ENCODE measurements at regions not wholly inside any gene's neighbourhood (a gene's known extent, or its start where the extent isn't known, plus 50 kb on each side); places are given as distances from the start of the nearest gene placed in this dataset.
"Not testable (repeated sequence)": the region's sequence is repeated elsewhere in the genome, so short reads cannot be mapped to it uniquely, and the experiment has no call there.

DNA sequence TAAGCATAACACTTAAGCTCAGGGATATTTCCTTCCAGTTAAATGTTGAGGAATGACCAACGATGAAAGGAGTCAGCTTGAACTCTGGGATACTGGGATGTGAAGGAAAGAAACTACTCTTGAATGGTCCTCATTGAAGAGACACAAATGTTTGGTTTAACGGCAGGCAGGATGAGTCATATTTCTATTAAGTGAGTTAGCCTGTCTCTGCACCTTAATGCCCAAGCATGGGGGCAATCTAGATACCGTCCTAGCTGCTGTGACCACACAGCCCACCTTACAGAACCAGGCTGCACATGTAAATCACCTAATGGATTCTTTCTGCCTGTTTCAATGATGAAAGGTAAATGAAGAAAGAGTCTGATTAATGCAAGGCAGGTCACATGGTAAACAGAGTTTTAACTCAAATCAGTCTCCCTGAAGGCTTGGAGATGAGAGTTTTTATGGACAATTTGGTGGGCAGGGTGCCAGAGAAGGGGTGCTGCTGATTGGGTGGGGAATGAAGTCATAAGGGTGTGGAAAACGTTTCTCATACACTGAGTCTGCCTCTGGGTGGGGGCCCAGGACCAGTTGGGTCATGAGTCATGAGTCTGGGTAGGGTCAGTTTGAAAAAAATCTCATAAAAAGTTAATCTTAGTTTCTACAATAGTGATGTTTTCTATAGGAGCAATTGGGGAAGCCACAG, 144.6 kb upstream of the MMADHC start:
- DNase-seq = no peak

DNA sequence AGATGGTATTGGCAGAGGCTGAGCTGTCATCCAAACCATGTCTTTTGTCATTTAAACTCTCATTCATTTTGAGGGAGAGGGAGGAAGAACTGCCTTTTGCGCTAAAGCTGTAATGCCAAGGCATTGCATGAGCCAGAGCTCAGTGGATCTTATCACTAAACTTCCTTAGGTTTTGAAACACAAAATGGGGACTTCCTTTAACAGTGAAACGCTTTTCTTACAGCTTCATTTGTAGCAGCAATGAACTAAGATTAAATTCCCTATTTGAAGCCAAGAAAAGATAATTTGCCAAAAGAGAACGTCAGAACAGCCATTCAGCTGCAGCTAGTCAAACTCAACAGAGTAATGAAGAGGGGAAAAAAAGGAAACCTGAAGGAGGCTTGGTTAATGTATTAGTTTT, 143.5 kb upstream of the MMADHC start:
- DNase-seq = no peak

DNA sequence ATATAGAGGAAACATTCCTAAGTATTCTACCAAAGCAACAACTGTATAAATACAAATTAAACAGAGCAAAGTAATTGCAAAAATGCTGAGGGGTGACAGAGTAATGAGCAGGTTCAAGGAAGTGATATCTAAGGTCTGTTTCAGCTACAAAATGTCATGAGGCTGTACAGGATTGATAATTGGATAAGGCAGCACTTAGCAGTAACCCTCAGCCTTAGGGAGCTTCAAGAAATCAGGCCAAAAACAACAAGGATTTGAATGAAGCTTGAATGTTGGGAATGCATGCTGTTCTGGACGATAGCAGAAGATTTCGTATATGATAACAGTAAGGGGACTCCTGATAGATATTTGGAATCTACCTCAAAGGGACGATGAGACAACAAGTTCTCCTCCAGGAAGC, 142.0 kb upstream of the MMADHC start:
- DNase-seq = no peak

DNA sequence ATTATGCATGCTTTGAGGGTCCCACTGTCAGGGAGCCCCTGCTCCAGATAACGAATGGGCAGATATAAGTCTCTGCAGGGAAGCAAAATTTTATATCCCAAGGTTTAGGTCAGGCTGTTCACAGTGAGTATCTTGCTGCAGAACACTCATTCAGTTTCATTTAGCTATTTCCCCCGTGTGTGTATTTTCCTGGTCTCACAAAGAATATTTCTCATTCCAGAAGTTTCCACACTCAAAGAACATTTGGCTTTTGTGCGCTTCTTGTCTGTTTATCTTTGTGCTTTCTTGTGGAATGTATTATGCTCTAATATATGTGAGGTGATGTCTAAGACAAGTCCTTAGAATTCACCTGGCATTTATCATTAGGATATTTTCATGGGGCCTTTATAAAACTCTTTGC, 140.4 kb upstream of the MMADHC start:
- DNase-seq = no peak

DNA sequence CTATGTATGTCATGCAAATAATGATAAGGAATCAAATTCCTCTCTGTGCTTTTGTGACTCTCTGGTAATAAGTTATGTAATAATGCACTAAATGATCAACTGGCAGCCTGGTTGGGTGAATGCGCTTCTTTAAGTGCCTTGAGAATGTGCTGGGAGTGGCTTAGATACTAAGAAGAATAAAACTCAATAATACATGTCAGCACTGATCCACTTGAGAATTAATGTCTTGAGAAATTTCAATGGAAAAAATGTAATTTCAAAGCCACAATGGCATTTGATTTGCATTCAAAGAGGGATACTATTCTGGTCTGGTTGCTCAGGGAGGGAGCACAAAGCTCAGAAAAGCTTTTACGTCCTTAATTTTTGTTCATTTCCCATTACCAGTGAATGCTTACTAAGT, 137.7 kb upstream of the MMADHC start:
- no peak for DNase-seq

DNA sequence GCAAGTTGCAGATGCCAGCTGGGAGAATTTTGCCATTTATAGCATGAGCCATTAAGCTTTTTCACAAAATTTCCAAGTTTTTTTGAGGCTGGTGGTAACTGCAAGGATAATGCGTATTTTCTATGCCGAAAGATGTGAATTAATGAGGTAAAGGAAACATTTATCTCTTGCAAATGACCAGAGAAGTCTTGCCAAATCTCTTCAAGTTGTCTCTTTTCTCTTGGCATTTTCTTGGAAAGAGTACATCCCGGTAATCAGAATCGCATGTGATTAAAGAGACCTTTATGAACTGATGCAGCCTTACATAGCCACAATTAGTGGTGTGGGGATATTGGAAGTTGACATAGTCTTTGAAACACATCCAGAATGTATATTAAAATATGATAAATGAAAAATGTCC, 136.5 kb upstream of the MMADHC start:
- no peak for DNase-seq

DNA sequence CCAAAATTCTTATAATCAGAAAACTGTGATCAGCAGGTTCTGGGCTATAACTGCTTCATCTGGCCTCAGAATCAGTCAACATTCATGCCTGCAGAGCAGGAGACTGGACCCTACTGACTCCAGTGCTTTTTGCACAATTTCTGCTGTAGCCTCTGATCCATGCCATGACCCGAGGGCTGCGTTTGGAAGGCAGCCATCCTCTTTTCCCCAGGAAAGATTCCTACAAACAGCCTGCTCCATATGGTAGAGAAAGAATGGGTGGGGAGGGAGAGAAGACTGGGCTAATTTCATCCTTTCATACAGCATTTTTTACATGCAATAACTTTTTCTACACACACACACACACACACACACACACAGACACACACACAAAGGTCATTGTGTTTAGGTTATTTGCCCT, 133.0 kb upstream of the MMADHC start:
- DNase-seq = no peak

DNA sequence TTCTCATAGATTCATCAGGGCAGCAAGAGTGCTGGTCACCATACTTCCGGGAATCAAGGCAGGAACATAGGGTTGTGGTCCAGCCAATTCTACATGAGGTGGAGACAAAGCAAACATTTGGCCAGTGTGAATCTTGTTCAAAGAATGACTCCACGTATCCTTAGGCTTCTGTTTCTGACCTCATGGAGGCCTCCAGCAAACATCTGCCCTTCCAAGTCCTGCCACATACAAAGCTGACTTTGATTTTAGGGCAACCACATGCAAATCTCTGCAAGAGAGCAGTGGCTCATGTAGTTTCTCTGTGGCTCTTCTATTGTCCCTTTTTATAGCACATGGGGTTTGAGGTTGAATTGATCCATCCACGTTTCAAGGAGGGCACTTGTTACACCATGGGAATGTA, 132.1 kb upstream of the MMADHC start:
- no peak for DNase-seq

DNA sequence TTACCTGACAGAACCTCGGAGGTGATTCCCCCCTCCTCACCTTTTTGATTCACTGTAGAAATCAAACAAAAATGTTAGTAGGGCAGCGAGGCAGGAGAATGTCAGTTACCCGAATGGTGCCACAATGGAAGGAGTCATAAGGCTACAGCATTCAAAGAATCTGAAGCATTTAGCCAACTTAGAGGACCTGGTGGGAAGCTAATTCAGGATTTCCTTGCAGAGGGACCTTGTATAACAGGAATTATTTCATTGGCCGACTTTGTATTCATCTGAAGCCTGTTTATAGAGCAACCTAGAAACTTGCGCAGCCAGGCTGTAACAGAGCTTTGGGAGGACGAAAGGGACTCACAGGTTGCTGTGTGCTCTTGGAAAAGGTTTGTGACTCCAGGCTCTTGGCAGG, 129.1 kb upstream of the MMADHC start:
- no peak for DNase-seq

DNA sequence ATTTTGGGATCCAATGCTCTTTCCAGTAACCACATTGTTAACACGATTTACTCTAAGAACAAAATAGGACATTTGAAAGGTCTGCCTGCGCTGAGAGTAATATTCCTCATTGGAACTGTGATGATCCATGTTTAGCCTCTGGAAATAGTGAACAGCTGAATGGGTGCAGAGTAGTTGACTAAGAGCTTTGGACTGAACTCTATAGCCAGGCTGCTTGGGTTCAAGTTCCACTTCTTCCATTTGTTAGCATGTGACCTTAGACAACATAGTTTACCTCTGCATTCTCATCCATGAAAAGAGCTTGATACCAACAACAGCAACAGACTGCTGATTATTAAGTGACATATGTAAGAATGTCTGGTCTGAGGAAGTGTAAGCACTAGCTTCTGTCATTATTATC, 128.3 kb upstream of the MMADHC start:
- DNase-seq = no peak

DNA sequence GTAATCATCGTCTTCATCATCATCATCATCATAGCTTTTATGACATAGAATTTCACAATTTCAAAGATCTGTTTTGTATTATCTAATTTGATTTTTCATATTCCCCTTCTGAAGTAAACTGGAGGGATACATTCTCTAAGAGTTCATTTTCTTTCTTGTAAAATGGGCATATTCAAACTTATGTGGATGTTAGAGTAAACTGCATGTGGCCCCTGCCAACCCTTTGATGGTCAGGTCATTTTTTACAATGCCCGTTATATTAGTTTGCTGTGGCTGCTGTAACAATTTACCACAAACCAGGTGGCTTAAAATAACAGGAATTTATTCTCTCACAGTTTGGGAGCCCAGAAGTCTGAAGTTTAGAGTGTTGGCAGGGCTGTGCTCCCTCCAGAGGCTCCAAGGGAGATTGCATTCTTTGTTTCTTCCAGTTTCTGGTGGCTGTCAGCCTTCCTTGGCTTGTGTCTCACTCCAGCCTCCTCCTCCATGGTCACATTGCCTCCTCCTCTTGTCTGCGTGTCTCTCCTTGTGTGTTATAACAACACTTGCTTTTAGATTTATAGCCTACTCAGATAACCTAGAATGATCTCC, 127.5 kb upstream of the MMADHC start:
- DNase-seq = no peak

DNA sequence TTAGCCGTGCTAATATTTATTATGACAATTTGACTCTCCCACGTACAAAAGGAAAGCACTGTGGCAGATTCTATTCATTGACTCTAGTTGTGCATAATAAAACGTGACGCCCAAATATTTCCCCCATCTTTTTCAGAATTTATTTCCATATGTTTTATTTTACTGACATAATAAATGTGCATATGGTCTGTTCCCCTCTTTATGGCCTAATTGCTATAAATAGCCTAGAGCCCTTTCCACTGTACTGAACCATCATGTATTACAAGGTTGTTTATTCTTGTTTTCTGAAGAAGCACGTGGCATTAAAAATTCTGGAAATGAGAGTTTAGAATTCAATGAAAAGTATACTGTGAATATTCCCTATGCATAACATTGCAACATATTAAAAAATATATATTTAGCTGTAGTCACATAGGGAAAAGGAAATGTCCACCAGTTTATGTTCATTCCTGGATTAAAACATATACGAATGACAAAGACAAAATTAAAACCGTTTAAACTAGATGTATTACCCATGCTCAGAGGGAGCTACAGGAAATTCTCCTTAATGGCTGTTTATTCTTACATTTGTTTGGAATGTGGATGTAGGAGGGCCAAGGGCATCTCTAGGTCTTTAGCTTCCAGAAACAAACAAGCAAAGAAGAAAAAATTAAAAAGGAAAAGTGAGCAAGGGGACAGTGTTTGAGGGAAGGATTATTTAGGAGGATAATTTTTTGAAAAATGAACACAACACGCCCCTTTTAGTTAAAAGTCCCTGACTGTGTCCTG, 122.1 kb upstream of the MMADHC start:
- no peak for DNase-seq

DNA sequence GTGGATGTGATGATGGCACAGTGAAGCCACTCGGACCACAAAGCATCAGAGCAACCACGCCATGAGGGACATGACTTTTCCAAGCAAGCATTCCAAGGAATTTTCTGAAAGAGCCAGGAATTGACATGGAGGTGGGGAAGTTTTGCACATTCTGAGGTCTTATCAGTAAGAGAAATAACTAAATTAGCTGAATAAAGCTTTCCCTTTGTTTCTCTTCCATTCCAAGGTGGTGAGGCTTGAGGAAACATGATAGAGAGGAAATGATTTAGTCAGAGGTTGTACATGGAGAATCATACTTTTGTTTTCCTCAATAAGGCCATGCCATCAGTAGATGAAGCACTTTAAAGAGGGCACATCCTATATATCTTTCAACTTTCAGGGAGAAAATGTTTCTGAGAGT, 115.7 kb upstream of the MMADHC start:
- DNase-seq = no peak

DNA sequence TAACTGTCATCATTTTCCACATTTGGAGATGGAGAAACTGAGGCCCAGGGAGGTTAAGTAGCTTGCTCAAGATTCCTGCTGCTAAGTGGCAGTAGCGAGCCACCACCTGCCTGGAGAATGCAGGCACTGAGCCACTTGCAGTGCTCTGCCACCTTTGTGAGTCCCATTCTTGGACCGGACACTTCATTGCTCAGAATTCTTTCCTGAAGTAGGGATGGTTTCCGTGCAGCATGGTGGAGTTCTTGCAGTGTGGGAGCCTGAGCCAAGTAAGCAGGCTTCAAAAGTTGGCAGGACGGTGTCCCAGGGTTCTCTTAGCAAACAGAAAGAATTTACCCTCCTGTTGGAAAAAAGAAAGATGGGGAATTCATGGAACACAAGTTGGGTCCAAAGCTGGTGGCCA, 115.0 kb upstream of the MMADHC start:
- DNase-seq = no peak

DNA sequence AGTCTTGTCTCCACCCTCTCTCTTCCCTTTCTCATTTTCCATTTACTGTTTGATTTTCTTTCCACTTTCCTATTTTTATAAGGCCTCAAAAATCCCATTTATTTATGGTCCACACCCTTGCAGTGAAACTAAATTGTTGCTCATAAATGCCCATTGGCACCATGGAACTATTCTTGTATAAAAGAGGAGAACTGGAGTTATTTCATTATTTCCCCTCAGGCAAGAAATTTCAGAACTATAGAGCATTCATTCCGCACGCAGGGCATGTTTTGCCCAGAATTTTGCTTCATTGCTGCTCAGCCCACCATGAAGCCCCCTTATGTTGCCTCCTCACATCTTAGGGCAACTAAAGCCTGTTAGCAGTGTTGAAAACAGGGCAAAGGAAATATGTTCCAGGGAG, 113.7 kb upstream of the MMADHC start:
- DNase-seq = no peak

DNA sequence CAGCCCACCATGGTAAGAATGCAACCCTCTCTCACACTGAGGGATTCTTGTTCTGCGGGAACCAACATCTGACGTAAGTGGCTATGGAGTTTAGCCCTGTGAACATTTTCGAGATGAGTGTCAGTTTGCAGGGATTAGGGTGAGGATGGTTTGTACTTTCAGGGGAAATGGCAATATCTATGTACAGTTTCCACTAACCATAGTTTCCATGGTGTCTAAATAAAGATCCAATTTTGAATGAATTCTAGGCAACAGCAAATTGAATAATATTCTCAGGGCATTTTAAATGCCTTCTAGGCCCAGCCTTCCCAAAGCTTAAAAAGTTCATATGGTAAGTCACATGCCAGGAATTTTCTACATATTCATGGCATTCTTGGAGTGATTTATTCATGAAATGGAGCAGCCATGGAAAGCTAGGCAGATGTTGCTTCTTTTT, 105.4 kb upstream of the MMADHC start:
- no peak for DNase-seq

DNA sequence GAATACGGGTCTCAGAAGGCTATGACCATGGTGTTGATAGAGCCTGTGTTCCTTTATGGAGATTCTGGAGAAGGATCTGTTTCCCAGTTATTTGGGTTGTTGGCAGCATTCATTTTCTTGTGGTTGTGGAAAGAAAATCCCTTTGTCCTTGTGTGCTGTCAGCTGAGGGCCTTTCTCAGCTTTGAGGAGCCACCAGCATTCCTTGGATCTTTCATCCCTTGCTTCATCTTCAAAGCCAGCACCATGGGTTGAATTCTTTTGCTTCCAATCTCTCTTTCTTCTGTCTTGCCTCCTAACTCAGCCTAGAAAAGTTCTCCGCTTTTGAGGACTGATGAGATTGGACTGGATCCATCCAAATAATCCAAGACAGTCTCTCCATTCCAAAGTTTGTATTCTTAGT, 103.2 kb upstream of the MMADHC start:
- no peak for DNase-seq

DNA sequence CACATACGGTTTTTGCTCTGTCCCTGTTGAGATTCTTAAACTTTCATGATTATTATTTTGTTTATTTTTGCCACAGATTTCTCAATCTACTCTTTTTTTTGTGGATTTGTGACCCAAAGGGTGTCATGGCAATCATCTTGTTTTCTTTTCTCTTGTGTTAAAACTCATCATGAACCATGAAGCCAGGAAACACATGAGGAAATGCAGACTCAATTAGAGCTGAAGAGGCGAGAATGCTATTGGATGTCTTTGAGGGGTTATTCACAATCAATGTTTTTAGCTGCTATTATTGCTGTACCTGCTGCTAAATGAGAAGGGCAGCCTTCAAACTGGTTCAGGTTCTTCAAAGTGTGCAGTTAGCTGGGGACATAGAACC, 99.5 kb upstream of the MMADHC start:
- DNase-seq = no peak

DNA sequence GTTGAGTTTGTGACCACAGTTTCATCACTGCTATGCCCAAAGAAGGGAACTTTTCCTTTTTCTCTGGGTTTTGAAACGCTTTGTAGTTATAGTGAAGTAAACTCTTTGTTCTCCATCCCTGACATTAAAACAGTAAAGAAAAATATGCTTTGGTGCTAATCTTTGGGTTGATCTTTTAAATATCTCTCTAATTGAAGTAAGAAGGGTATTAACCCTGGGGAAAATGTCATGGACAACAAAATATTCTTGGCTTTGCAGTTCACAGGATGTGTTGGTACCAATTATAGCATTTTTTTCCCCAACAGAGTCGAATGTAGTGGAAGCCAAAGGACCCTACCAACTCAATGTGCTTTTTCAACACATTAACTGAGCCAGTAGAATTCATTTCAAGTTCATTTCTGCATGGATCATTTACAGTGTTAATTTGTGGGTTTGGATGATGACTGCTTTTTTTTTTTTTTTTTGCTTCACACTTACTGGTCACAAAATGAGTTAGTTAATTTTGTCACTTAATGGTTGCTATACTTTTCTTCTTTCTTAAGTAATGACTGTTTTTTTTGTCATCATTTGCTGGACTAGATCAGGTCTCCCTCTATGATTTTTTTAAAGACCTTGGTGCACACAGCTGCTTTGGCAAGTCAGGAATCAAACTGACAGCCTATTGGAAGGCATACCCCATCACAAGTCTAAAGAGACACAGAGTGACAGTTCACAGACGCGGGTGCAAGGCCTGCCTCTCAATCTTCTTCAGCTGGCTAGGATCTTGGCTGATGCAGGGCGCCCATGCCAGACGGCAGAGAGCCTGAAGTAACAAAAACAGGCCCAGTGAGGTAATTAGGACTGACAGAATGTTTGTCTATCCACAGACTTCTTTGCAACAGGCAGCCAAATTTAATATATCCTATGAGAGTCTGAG, 98.8 kb upstream of the MMADHC start:
- DNase-seq = no peak

DNA sequence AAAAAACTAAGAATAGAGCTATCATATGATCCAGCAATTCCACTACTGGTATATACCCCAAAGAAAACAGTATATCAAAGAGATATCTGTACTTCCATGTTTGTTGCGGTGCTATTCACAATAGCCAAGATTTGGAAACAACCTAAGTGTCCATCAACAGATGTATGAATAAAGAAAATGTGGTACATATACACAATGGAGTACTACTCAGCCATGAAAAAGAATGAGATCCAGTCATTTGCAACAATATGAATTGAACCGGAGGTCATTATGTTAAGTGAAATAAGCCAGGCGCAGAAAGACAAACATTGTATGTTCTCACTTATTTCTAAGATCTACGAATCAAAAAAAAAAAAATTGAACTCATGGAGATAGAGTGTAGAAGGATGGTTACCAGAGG, 97.8 kb upstream of the MMADHC start:
- DNase-seq = not testable (repeated sequence)

DNA sequence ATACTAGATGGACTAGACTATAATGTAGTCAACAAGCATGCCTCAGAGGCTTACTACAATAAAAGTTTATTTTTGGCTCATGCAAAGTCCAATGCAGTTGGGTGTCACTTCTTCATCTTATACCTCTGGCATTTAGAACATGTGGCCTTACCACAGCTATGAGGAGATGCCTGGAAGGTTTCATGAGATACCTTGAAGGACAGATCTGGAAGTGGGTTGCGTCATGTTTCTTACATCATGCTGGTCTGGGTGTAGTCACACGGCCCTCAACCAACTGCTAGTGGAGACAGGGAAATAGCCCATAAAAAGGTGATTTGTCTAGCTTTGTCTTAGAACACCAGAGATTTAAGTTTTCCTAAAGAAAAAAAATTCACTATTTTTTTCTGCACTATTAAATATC, 91.7 kb upstream of the MMADHC start:
- DNase-seq = no peak

DNA sequence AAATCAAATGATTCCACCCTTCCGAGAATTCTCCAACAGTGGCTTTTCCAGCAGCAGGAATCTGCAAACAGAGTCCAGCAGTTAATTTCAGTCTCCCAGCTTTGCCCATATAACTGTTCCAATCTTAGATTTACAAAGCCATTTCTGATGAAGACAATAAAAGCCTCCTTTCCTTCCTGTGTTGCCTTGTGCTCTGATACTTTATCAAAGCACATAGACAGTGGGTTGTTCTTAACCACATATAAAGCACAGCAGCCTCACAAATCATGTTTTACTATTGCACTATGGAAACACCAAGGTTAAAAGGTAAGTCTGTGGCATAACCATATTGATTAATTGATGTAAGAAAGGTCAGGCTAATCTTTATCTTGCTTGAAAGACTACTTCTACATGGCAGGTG, 89.8 kb upstream of the MMADHC start:
- no peak for DNase-seq

DNA sequence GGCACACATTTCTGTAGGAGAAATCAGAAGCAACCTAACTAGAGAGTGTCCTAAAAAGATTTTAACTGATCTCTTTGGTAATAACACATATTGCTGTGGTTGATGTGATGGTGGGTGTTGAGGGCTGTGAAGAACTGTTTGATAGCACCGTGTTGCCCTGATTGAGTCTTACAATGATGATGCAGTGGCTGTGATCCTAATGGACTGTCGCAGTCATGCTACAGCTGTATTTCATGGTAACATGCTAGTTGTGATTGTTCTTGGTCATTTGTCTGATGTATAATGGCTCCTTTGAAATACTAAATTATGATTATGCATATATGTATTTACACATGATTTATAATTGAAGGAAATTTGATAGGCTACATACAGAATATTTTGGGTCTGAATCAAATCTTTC, 82.5 kb upstream of the MMADHC start:
- no peak for DNase-seq

Data from NCI-H2029 treated with DMSO at 0.1 percent for 48 hours (cell line).